Bronchial epithelial cell (primary cell): ENCODE measurements at regions not wholly inside any gene's neighbourhood (a gene's known extent, or its start where the extent isn't known, plus 50 kb on each side); places are given as distances from the start of the nearest gene placed in this dataset.
A peak's percentile ranks its signal among the peaks of the same experiment; 100 is the strongest.

Experiments
- DNase-seq: peaks from one replicate; pipeline ENCODE4 v3.0.0-alpha.2; 2010; ENCODE audit warnings: low read depth
- FAIRE-seq: peaks from 2 replicates; lab custom pipeline; 2011; peaks lifted over from hg19 to GRCh38; lab: Jason Lieb, UNC
- H3K27me3 ChIP-seq: 2 replicates; pipeline ENCODE4 v1.5.1; 2011; ENCODE audit warnings: low read length; ENCODE audit not compliant: control insufficient read depth, insufficient read depth
- H3K36me3 ChIP-seq: 2 replicates; pipeline ENCODE4 v1.5.1; 2011; ENCODE audit warnings: low read length; ENCODE audit not compliant: control insufficient read depth, insufficient read depth
- H3K4me3 ChIP-seq: 2 replicates; pipeline ENCODE4 v1.5.1; 2011; ENCODE audit warnings: mild to moderate bottlenecking, low read depth, low read length, control low read depth
- CTCF ChIP-seq: IDR thresholded peaks from 2 replicates; pipeline ENCODE4 v1.5.1; 2011; ENCODE audit warnings: mild to moderate bottlenecking, moderate library complexity, low read length, control low read depth, inconsistent platforms; ENCODE audit not compliant: insufficient read depth, severe bottlenecking

DNA sequence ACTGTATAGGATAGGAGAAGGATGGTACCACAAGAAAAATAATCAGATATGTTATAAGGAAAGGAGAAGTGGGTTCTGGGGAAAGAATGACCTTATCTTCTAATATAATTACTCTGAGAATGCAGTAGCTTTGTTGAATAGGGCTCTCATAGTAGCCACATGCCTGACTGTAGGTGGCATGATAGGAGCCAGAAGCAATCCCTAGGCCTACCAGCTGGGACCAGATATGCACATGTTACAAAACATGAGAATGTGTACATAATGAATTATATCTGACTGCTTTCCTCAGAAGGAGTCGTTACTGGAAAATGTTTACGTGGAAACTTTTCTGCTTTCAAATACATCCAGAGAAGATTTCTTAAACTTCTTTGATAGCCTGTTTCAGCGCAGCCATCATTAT, 53.2 kb upstream of the FAM3C start:
- no peaks in the 10 kb centered on the region for H3K27me3 ChIP-seq
- DNase-seq (peak; percentile 32), FAIRE-seq (no peak)
- H3K36me3 ChIP-seq = no peaks in the 10 kb centered on the region
- no peak overlapping the region for H3K4me3 ChIP-seq
- TF ChIP-seq CTCF = peak; percentile 3

DNA sequence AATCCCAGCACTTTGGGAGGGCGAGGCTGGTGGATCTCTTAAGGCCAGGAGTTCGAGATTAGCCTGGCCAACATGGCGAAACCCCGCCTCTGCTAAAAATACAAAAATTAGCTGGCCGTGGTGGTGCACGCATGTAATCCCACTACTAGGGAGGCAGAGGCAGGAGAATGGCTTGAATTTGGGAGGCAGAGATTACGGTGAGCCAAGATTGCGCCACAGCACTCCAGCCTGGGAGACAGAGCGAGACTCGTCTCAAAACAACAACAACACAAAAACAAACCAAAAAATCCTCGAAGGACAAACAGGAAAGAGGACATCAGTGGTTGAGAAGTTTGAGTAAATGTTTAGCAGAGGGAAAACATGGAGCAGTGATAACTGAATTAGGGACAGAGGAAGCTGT, 52.3 kb upstream of the FAM3C start:
- Histone ChIP-seq H3K4me3 (no peak overlapping the region), H3K27me3 (no peaks in the 10 kb centered on the region), H3K36me3 (no peaks in the 10 kb centered on the region)
- no peak for DNase-seq
- no peak for FAIRE-seq
- TF ChIP-seq CTCF = no peak

- no peak overlapping the region for H3K4me3 ChIP-seq
- H3K36me3 ChIP-seq = no peaks in the 10 kb centered on the region
- FAIRE-seq = no peak
- DNase-seq = no peak
- no peaks in the 10 kb centered on the region for H3K27me3 ChIP-seq
- TF ChIP-seq CTCF = no peak
Measured at GRCh38 chr7:121447911-121448300, 51.8 kb upstream of the FAM3C start.

DNA sequence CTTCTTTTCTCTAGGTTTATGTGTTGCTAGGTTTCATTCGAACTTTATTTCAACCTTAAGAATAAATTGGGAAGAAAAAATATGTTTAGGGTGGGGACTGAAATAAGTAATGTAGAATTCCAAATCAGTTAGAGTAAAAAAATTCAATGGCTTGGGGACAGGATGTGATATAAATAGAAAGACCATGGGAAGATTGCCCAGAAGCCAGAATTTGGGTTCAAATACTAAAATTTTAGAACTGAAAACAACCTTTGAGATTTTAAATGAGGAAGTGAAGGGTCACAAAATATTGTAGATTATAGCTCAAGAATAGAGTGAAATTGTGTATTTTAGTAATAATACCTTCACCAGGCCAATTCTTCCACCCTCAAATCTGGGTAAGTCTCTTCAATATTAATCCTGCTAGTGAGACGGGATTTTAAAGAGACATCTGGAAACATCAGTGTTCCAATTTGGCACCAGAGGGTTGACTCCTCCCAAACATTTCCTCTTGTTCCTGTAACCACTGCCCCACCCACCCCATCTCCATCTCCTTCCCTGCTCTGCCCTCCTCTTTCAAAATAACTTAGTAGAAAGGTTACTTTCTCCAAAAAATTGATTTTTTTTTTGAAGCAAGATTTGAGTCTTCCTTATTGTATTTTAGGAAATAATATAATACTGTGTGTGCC, 51.3 kb upstream of the FAM3C start:
- no peaks in the 10 kb centered on the region for H3K36me3 ChIP-seq
- no peak overlapping the region for H3K4me3 ChIP-seq
- DNase-seq (no peak), FAIRE-seq (no peak)
- no peaks in the 10 kb centered on the region for H3K27me3 ChIP-seq
- no peak for TF ChIP-seq CTCF

- no peak overlapping the region for H3K4me3 ChIP-seq
- H3K36me3 ChIP-seq = no peaks in the 10 kb centered on the region
- H3K27me3 ChIP-seq = no peaks in the 10 kb centered on the region
- DNase-seq = peak; percentile 66
- FAIRE-seq = no peak
- TF ChIP-seq CTCF = no peak
Measured at GRCh38 chr7:121446526-121446925, 50.4 kb upstream of the FAM3C start.
